ENCODE measurements at regions not wholly inside any gene's neighbourhood (a gene's known extent, or its start where the extent isn't known, plus 50 kb on each side); places are given as distances from the start of the nearest gene placed in this dataset.

GRCh38 chr22:23458663-23459541 lies 121.2 kb downstream of the IGLL1 start:
- no peak for TF ChIP-seq CTCF (IDR thresholded peaks at IDR 0.05)

GRCh38 chr22:23457380-23457985 lies 122.6 kb downstream of the IGLL1 start:
- no peak for TF ChIP-seq CTCF (IDR thresholded peaks at IDR 0.05)

DNA sequence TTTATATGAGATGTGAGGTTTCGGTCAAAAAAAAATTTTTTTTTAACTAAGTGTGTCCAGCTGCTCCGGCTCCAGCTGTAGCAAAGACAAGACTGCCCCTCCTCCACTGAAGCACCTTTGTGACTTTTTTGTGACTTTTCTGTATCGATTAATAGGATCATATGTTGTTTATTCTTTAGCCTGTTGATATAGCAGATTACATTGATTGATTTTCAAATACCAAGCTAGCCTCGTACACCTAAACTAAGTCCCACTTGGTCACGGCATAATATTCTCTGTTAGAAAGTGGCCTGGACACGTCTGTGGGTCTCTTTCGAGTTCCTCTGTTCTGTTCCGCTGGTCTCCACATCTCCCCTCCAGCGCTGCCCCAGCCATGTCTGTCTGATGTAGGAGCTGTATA lies 126.8 kb downstream of the IGLL1 start:
- no peak for TF ChIP-seq CTCF (IDR thresholded peaks at IDR 0.05)

DNA sequence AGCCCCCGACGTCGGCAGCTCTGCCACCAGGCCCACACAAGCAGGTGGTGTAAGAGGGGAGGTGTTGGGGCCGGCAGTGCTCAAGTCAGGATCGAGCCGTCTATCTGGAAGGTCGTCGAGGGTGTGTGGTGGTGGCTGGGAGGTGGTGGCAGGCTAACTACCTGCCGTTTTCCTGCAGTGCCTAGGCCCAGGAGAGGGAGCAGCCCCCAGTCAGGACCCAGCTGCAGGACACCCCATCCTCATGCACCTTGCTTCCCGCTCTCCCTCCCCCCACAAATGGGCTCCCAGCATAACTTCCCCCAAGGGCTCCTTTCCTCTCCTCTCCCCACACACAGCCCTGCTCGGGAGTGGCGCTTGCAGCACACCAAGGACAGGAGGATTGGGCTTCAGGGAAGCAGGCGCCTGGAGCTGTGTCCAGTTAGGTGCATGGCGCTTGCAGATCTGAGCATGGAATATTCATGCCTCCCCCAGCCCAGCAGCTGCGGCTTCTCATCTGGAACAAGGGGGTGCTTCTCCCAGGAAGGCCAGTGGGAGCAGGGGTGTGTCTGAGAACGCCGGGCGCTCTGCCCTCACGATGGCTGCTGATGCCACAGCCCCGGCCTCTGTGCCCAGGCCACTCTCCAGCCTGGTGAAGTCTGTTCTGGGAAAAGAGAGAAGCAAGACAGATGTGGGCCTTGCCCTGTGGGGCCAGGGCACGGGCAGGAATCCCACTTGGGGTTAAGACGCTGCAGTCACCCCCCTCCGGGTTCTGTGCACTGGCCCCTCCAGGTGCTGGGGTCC lies 127.7 kb downstream of the IGLL1 start:
- TF ChIP-seq CTCF (IDR thresholded peaks at IDR 0.05): no peak

GRCh38 chr22:23450434-23450795 lies 129.7 kb downstream of the IGLL1 start:
- no peak for TF ChIP-seq CTCF (IDR thresholded peaks at IDR 0.05)

GRCh38 chr22:23446796-23447350 lies 133.2 kb downstream of the IGLL1 start:
- TF ChIP-seq CTCF (IDR thresholded peaks at IDR 0.05): no peak

GRCh38 chr22:23438216-23438615 lies 141.9 kb downstream of the IGLL1 start:
- TF ChIP-seq CTCF (IDR thresholded peaks at IDR 0.05): no peak

Measured in LNCAP (cell line).